ENCODE measurements at regions not wholly inside any gene's neighbourhood (a gene's known extent, or its start where the extent isn't known, plus 50 kb on each side); places are given as distances from the start of the nearest gene placed in this dataset.
"Not testable (repeated sequence)": the region's sequence is repeated elsewhere in the genome, so short reads cannot be mapped to it uniquely, and the experiment has no call there.

- not testable (repeated sequence) for TF ChIP-seq EZH2 (IDR thresholded peaks at IDR 0.05; ENCODE audit: low read length, unreplicated experiment); EZH2phosphoT487 (IDR thresholded peaks at IDR 0.05; ENCODE audit: borderline replicate concordance, low read length)
Measured at GRCh38 chr14:105752420-105752819, 226.0 kb downstream of the TMEM121 start.
